ENCODE measurements at regions not wholly inside any gene's neighbourhood (a gene's known extent, or its start where the extent isn't known, plus 50 kb on each side); places are given as distances from the start of the nearest gene placed in this dataset.

DNA sequence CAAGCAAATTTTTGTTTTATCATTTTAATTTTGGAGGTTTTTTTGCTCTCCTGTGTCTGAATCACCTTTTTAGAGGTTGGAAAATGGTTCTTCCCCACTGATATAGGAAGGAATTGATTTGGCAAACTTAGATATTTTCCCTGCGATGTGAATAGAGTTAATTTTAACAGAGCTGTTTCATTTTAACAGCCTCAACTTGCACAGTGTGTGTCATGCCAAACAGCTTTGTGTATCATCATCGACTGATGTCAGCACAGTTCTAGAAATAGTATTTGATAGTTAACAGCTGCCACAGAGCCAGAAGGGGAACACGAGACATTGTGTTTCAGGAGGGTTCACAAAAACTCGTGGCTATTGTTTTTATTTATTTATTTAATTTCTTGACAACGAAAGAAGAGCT is 243.1 kb upstream of the FOXN3 start:
- no peak for DNase-seq

DNA sequence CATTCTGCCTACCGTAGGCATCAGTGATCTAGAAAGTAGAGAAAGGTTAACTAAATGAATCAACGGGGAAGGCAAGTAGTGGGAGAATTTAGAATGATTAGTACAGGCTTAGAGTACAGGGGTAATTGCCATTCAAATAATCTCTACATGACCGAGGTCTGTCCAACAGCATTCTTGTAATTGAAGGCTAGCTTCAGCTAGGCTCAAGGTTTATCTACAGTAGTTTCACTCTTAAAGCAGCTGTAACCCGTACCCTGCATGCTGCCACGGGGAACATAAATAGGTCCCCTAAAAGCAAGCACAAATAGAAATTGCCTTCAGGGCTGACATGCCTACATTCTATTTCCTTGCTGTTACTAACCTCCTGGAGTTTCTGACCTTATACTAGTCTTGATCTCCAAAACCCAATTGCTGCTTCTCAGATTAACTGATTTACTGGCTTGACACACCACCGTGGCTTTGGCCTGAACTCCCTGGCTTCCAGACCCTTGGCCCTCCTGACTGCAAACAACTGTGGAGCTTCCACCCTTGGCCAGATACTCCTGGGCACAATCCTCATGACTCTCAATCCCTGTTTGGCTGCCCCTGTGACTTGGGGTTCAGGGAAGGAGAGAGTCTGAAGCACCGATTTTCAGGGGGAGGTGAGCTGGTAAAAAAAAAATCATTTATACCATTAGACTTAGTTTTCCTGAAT is 242.1 kb upstream of the FOXN3 start:
- DNase-seq = no peak

DNA sequence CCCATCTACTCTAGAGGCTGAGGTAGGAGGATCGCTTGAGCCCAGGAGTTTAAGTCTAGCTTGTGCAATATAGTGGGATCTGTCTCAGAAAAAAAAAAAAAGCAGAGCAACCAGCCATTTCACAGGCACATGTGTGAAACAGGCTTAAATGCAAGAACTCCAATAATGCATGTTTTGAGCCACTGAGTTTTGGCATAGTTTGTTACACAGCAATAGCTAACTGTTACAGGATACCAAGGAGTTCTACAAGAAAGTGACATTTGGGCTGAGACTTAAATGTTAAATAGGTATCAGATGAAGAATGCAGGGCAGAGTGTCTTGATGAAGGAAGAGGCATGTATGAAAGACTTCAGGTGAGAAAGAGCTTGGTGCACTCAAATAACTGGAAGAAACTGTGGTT is 240.0 kb upstream of the FOXN3 start:
- DNase-seq = no peak

DNA sequence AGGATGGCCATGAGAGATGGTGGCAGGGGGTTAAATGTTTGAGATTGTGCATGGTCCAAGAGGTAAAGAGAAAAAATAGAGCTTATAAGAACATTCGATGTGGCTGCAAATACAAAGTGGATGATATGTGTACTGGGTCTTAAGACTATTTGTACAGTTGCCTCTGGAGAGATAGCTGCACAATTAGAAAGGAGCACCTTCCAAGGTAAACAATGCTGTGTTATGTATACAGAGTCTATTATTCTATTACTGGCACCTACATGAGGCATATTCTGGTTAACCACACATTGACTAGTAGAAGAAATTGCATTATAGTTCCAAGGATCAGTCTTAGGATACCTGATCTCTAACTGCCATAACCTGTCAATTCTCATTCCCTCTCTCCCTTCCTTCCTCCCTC is 238.0 kb upstream of the FOXN3 start:
- no peak for DNase-seq

DNA sequence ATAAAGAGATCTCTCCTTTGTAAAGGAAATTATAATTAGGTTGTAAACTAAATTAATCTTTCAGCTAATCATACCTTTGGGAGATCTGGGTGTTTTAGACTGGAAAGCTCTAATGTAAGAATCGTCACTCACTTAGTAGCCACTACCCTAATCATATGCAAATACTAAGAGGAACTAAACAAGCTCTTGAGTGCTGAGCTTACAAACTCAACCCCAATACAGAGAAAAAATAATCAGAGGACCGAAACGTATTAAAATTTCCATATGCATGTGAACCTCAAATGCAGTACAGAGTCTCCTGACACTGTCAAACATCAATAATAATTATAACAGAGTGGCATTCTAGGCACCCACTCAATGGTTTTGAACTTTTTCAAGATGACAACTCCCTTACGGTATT is 235.3 kb upstream of the FOXN3 start:
- DNase-seq = no peak

DNA sequence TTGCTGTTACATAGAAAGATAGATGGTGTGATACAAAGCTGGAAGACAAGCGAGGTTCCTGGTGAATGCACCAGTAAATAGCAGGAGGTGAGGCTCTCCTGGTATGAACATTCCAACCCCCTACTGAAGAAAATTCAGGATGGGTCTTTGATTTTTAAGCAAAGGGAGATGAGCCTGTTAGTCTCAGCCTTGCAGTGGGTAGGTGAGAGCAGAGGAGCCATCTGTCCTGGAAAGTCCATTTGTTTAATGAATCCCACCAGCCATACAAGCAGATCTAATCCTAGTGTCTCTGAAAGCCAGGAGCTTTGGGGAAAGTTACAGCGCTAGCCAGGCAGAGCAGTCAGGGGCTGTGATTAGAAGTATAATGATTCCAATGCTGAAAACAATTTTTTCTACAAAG is 234.8 kb upstream of the FOXN3 start:
- no peak for DNase-seq

DNA sequence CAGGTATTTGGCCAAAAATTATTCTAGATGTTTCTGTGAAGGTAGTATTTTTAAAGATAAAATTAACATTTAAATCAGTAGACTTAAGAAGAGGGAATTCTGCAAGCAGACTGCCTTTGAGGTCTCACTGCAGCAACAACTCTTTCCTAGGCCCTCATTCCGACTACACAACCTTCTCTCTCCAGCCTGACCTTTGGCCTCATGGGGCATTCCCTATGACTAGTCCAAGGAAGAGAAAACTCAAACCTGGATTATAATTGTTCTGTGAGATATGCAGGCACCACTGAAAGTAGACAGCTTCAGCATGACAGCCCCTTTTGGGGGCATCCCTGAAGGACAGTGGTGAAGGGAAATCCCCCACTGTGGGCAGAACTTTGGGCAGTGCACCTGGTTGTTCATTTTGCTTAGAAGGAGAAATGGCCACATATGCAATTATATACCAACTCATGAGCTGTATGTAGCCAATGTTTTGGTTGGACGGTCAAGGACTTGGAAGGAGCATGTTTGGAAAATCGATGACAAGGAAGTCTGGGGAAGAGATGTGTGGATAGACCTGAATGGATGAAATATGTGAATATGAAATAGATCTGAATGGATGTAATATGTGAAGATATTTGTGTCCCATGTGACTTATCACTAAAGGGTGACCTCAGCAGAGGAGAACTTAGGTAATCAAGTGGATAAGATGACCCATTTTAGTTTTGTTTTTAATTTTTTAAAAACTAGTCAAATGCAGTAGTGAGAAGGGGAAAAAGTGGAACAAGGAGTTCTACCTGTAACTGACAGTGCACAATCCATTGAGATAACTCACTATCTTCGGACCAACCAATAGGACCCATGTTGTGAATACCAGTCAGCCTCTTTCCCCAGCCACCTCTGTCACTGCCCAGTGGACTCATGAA is 233.3 kb upstream of the FOXN3 start:
- DNase-seq = no peak

DNA sequence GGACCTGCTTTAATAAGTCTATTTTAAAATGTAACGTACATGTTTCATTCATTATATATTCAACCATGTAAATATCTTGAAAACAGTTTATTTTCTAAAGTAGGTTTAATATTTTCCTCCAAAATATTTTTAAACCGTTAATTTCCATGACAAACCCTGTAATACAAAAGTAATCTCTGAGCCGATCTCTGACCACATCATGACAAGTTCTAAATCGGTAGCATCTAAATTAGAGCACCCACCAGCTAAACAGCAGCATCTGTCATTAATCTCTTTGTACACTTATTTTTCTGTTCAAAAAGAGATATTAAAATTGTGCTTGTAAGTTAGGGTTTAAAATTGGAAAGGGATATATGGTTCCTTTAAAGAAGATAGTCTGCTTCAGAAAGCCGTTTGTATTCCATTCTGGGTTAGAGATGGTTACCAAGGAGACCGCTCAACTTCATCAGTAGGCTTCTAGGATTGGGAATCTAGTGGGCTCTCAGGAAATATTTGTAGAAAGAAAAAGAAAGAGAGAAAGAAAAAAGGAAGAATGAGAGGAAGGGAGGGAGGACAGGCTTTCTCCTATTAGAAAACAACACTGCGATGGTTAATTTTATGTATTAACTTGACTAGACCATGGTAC is 232.5 kb upstream of the FOXN3 start:
- DNase-seq = no peak

DNA sequence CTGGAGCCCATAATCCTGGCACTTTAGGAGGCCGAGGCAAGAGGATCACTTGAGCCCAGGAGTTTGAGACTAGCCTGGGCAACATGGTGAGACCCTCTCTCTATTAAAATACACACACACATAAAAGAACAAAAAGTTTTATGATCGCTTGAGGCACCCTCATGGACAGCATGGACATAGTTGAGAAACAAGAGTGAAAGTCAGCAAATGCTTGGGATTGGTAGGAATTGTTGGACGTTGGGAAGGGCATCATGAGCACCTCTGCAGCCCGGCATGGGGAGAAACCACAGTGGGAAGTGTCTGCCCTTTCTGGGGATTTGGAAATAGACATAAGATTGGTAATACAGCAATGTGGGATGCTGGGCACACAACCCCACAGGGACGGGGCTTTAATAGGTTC is 231.9 kb upstream of the FOXN3 start:
- DNase-seq = no peak

DNA sequence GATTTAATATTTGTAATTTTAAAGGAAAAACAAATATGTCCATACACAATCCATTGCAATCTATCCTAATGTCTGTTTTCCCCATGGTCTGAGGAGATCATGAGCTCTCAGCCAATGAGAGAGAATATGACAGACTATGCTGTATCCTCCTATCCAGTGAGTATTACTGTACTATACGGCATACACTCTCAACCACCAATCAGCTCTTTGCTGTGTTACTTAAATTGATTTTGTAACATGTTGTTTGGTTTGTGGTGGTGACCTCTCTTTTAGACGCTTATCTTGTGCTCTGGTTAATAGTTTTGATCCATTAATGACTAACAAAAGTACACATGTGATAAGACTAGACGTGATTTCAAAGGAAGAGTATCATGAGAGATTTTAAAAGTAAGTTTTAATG is 231.5 kb upstream of the FOXN3 start:
- no peak for DNase-seq

DNA sequence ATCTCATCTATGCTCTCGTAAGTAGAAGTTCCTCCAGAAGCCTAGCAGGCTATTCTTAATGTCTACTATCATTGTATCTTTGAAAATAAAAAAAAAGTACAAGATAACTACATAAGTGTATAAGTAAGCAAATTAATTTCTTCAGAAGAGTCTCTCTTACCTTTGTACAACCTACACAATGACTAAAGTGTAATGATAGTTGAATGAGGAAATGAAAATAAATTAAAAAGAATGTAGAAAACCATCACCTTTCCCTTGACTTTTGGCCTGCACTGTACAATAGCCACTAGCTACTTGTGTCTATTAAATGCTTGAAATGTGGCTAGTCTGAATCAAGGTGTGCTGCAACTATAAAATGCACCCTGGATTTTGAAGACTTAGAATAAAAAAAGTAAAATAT is 229.9 kb upstream of the FOXN3 start:
- DNase-seq = no peak

DNA sequence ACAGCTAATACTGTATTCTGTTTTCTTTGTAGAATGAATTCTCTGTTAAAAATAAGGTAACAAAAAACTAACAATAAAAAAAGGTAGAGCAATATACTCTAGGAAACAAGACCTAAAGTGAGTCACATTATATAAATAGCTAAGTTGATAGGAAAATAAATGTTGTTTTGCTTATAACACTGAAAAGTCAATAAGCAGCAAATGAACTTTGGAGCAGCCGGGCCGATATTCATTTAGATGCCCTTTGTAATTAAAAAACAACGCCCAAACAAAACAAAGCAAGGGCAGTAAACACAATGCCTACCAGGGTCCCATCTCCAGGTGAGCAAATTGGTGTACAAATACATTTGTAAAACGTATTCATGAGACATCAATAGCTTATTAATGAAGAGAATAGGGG is 227.6 kb upstream of the FOXN3 start:
- DNase-seq = no peak

DNA sequence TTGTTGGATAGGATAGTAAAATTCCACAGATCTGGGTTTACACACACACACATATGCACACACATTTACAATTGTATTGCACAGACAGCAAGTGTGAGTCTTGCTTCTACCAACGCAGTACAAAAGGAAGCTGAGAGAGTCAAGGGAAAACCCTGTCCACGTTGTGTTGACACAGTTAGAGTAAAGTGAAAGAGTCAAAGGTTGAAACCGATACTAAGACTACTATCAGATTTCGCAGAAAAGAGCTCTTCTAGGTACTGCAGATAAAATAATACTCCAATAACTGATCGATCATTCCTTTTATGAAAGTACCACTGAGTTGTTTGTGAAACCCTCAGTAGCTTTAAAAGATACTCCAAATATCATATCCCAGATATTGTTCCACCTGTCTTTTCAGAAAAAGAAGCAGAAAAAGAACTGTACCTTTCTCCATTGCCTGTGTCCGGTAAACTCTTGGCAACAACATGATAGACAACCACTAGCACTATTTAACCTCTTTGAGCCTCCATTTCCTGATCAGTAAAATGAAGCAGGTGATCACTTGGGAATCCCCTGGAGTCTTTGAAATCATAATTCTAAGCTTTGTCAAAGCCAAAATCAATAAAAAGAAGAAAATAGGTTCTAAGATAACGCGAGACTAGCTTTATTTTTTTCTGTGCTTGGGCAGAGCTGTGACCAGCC is 224.6 kb upstream of the FOXN3 start:
- DNase-seq = no peak

DNA sequence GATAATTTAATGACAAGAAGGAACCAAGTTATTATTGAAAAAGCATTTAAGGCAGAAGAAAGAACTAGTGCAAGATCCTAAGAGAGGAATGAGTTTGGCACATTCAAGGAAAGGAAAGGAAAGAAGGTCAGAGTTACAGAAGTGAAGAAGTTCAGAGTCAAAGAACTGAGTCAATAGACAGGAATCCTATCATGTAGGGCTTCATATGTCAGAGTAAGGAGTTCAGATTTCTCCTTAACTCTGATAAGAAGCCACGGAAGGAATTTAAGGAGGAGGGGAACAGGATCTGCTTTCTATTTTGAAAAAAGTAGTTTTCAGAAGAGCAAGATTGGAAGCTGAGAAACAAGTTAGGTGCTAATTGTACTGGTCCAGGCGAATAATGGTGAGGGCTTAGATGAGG is 223.1 kb upstream of the FOXN3 start:
- no peak for DNase-seq

DNA sequence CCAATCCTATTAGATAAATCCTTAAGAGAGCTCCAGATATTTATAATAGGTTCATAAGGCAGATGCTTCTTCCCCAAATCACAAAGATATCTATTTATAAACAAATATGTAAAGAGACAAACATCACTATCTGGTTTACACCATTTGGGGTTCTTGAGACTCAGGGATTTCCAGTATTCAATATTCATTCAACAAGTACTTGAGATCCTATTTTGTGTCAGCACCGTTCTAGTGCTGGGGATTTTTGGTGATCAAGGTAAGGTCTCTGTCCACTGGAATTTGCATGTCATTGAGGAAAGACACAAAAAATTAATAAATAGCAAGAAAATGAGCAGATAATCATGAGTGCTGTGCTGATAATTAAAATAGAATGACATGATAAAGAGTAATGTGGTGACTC is 222.7 kb upstream of the FOXN3 start:
- DNase-seq = no peak

DNA sequence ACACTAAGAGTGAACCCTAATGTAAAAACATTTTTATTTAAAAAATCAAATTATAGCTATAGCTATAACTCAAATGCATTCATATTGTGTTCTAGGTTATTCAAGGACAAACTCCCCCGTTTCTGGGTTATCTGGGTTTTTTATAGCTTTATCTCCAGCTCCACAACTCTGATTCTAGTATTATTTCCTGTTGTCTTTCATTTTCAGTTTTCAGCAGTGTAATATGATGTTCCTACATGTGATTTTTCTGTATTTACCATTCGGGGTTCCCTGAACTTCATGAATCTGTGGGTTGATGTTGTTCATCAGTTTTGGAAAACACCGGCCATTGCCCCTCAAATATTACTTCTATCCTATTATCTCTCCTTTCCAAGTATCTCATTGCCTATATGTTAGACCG is 221.9 kb upstream of the FOXN3 start:
- no peak for DNase-seq

DNA sequence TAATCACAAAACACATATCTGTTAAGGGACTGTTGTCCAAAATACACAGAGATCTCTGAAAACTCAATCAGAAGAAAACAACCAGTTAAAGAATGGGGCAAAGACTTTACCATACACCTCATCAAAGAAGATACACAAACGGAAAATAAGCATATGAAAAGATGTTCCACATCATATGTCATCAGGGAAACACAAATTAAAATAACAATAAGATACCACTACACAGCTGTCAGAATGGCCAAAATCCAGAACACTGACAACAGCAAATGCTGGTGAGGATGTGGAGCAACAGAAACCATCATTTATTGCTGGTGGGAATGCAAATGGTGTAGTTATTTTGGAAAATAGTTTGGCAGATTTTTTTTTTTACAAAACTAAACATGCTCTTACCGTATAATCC is 220.5 kb upstream of the FOXN3 start:
- no peak for DNase-seq

DNA sequence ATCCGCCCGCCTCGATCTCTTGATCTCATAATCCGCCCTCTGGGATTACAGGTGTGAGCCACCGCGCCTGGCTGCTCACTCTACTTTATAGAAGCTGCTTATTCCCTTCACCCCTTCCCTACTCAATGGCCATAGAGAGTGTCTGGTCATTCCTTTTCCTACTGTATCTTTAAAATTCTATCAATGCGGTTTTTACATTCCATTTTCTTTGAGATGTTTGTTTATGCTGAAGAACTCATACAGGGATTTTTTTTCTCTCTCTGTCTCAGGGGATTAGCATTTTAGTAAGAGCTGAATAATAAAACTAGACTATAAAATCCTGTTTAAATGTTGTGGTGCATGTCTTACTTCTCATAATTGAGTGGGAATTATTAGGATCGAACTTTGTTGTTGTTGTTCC is 218.6 kb upstream of the FOXN3 start:
- DNase-seq = no peak

DNA sequence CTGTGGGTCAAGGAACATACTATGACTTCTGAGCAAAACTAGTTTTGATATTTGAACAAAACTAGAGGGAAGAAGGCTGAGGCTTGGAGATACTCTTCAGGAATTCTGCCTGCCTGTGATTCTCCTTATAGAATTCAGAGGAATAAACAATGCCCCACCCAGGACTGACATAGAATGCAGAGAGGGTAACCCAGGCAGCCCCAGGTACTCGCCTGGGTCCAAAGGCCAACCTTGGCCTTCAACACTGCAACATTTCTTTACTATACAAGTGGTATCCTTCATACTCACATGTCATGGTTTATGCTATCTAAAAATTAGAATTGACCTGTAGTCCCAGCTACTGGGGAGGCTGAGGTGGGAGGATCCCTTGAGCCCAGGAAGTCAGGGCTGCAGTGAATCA is 217.0 kb upstream of the FOXN3 start:
- DNase-seq = no peak

DNA sequence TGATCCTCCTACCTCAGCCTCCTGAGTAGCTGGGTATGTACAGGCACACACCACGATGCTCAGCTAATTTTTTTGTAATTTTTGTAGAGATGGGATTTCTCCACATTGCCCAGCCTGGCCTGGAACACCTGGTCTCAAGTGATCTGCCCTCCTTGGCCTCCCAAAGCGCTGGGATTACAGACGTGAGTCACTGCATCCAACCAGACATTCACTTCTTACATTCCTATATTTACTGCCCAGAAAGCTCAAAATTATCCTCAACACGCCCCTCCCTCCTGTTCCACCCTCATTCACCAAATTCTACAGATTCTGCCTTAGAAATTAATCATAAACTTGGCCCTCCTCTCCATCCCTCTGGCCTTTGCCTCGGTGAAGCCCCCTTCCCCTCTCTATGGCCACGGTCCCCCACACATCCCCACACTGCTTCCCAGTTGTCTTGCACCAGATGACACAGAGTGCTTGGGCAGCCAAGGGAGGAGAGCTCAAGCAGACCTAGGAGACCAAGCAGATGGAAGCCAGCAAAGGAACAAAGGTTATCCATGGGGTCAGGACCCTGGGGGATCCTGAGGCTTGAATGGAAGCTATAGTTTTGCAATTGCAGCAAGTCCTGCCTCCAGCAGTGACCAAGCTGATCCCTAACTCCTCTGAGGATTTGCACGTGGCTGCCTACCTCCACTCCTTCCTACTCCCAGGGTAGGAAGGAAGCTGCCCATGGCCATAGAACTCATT is 213.2 kb upstream of the FOXN3 start:
- no peak for DNase-seq

DNA sequence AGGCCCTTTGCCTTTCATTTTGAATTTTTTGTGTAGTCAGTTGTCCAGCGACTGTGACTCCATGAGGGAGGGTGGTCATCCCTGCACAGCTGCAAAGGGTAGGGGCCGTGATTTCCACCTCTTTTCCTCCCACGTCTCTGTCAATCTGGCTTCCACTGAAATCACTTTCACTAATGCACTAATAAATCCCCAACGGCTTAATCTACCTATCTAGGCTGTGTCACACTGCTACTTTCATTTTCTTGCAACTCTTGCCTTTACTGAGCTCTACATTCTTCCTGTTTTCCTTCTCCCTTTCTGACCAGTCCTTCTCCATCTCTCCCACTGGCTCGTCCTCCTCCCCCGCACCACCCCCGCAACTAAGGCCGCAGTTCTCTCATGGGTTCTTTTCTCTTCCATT is 212.3 kb upstream of the FOXN3 start:
- no peak for DNase-seq

DNA sequence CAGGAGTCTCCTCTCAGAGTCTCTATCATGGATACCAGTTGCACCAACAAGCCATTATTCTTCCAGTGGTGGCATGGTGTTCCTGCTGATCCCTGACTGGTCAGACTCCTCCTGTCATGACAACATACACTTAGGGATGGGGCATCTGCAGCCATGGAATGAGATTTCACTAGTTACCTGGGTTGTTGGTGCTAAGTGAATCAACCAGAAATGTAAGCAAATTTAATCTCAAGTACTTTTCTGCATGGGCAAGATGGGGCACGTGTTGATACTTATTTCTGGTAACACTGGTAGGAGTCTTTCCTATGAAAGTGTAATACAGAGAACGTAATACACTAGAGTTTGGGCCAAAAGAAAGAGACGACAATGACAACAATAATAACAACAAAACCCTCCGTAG is 211.5 kb upstream of the FOXN3 start:
- DNase-seq = no peak

DNA sequence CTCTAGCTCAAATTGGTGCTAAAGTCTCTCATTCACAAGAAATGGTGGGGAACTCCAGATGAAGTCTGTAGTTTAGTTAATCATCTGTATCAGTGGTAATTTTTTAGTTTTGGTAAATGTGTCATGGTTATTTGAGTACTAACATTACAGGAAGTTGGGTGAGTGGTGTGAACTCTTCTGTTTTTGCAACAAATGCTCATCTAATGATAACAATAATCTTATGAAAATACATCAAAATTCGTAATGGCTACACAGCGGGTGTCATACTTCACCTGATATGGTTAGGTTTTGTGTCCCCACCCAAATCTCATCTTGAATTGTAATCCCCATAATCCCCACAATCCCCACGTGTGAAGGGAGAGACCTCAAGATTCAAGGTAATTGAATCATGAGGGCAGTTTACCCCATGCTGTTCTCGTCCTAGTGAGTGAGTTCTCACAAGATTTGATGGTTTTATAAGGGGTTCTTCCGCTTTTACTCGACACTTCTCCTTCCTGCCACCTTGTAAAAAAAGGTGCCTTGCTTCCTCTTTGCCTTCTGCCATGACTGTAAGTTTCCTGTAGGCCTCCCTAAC is 209.3 kb upstream of the FOXN3 start:
- no peak for DNase-seq

Data from SHP77 treated with DMSO at 0.1 percent for 48 hours (cell line).